ENCODE measurements at regions not wholly inside any gene's neighbourhood (a gene's known extent, or its start where the extent isn't known, plus 50 kb on each side); places are given as distances from the start of the nearest gene placed in this dataset.
A peak's percentile ranks its signal among the peaks of the same experiment; 100 is the strongest.

DNA sequence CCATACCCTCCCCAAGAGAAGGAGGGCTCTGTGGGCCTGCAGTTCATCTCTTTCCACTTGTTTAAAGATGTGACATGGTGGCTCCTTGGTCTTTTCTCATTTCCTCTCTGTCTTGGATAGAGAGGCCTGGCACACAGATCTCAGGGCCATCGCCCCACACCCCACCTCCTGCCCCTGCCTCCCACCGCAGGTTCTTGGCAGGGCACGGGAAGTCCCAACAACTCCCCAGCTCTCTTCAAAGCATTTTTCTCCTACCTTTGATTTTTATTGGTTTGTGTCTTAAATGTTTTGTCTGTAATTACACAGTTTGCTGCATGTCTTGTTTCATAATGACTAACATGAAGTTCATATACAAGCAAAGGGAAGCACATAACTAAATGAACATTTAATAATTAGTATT lies 178.5 kb upstream of the MSX2 start:
- TF ChIP-seq ZNF565 (CRISPR knock-in tag; conservative IDR thresholded peaks at IDR 0.05; ENCODE audit: low read depth) (no peak), CSDC2 (CRISPR knock-in tag; IDR thresholded peaks at IDR 0.05) (no peak), ESRRG (CRISPR knock-in tag; IDR thresholded peaks at IDR 0.05) (no peak), ARNTL (CRISPR knock-in tag; IDR thresholded peaks at IDR 0.05; ENCODE audit: borderline replicate concordance, low read depth) (no peak), SNAI2 (CRISPR knock-in tag; IDR thresholded peaks at IDR 0.05) (no peak), TOX (CRISPR knock-in tag; IDR thresholded peaks at IDR 0.05; ENCODE audit: borderline replicate concordance) (no peak), ZNF70 (CRISPR knock-in tag; IDR thresholded peaks at IDR 0.05) (no peak), PPARA (CRISPR knock-in tag; IDR thresholded peaks at IDR 0.05; ENCODE audit: borderline replicate concordance) (no peak), TCF4 (CRISPR knock-in tag; IDR thresholded peaks at IDR 0.05; ENCODE audit: borderline replicate concordance) (no peak), GLIS3 (CRISPR knock-in tag; IDR thresholded peaks at IDR 0.05) (no peak), ZC3H10 (CRISPR knock-in tag; IDR thresholded peaks at IDR 0.05) (no peak)
- TF ChIP-seq, protein P1, sequence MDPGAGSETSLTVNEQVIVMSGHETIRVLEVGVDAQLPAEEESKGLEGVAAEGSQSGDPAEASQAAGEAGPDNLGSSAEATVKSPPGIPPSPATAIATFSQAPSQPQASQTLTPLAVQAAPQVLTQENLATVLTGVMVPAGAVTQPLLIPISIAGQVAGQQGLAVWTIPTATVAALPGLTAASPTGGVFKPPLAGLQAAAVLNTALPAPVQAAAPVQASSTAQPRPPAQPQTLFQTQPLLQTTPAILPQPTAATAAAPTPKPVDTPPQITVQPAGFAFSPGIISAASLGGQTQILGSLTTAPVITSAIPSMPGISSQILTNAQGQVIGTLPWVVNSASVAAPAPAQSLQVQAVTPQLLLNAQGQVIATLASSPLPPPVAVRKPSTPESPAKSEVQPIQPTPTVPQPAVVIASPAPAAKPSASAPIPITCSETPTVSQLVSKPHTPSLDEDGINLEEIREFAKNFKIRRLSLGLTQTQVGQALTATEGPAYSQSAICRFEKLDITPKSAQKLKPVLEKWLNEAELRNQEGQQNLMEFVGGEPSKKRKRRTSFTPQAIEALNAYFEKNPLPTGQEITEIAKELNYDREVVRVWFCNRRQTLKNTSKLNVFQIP (CRISPR knock-in tag; IDR thresholded peaks at IDR 0.05; ENCODE audit: borderline replicate concordance, low read depth) = no peak
- TF ChIP-seq, protein P2, sequence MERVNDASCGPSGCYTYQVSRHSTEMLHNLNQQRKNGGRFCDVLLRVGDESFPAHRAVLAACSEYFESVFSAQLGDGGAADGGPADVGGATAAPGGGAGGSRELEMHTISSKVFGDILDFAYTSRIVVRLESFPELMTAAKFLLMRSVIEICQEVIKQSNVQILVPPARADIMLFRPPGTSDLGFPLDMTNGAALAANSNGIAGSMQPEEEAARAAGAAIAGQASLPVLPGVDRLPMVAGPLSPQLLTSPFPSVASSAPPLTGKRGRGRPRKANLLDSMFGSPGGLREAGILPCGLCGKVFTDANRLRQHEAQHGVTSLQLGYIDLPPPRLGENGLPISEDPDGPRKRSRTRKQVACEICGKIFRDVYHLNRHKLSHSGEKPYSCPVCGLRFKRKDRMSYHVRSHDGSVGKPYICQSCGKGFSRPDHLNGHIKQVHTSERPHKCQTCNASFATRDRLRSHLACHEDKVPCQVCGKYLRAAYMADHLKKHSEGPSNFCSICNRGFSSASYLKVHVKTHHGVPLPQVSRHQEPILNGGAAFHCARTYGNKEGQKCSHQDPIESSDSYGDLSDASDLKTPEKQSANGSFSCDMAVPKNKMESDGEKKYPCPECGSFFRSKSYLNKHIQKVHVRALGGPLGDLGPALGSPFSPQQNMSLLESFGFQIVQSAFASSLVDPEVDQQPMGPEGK (CRISPR knock-in tag; IDR thresholded peaks at IDR 0.05; ENCODE audit: borderline replicate concordance) = no peak
- TF ChIP-seq, protein P3, sequence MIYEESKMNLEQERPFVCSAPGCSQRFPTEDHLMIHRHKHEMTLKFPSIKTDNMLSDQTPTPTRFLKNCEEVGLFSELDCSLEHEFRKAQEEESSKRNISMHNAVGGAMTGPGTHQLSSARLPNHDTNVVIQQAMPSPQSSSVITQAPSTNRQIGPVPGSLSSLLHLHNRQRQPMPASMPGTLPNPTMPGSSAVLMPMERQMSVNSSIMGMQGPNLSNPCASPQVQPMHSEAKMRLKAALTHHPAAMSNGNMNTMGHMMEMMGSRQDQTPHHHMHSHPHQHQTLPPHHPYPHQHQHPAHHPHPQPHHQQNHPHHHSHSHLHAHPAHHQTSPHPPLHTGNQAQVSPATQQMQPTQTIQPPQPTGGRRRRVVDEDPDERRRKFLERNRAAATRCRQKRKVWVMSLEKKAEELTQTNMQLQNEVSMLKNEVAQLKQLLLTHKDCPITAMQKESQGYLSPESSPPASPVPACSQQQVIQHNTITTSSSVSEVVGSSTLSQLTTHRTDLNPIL (CRISPR knock-in tag; IDR thresholded peaks at IDR 0.05; ENCODE audit: low read depth) = no peak
- no peak for ATAC-seq

DNA sequence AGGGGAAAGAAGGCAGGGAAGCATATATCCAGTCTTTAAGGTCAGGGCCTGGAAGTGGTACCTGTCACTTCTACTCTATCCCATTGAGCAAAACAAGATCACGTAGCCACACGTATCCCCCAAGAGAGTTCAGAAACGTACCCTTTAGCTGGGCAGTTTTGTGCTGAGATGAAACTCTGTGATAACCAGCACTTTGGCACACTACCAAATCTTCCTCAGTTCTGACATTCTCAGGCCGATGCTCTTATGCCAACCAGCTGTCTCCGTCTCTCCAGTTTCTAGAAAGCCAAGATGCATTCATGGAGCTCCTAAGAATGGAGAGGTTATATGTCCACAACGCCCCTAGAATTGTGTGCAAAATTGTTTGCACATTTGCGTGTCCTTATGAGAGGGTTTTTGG lies 176.6 kb upstream of the MSX2 start:
- TF ChIP-seq TOX (CRISPR knock-in tag; IDR thresholded peaks at IDR 0.05; ENCODE audit: borderline replicate concordance) (no peak), TCF4 (CRISPR knock-in tag; IDR thresholded peaks at IDR 0.05; ENCODE audit: borderline replicate concordance) (no peak), ZFP30 (CRISPR knock-in tag; IDR thresholded peaks at IDR 0.05) (no peak), BACH2 (CRISPR knock-in tag; IDR thresholded peaks at IDR 0.05; ENCODE audit: borderline replicate concordance) (no peak), ARNTL (CRISPR knock-in tag; IDR thresholded peaks at IDR 0.05; ENCODE audit: borderline replicate concordance, low read depth) (no peak), GLIS3 (CRISPR knock-in tag; IDR thresholded peaks at IDR 0.05) (no peak)
- TF ChIP-seq, protein P1 (CRISPR knock-in tag; IDR thresholded peaks at IDR 0.05; ENCODE audit: borderline replicate concordance, low read depth) = no peak
- TF ChIP-seq, protein P4, sequence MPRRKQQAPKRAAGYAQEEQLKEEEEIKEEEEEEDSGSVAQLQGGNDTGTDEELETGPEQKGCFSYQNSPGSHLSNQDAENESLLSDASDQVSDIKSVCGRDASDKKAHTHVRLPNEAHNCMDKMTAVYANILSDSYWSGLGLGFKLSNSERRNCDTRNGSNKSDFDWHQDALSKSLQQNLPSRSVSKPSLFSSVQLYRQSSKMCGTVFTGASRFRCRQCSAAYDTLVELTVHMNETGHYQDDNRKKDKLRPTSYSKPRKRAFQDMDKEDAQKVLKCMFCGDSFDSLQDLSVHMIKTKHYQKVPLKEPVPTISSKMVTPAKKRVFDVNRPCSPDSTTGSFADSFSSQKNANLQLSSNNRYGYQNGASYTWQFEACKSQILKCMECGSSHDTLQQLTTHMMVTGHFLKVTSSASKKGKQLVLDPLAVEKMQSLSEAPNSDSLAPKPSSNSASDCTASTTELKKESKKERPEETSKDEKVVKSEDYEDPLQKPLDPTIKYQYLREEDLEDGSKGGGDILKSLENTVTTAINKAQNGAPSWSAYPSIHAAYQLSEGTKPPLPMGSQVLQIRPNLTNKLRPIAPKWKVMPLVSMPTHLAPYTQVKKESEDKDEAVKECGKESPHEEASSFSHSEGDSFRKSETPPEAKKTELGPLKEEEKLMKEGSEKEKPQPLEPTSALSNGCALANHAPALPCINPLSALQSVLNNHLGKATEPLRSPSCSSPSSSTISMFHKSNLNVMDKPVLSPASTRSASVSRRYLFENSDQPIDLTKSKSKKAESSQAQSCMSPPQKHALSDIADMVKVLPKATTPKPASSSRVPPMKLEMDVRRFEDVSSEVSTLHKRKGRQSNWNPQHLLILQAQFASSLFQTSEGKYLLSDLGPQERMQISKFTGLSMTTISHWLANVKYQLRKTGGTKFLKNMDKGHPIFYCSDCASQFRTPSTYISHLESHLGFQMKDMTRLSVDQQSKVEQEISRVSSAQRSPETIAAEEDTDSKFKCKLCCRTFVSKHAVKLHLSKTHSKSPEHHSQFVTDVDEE (CRISPR knock-in tag; IDR thresholded peaks at IDR 0.05) = no peak
- ATAC-seq = peak; percentile 42; the same call in 2 of the 3 replicates

DNA sequence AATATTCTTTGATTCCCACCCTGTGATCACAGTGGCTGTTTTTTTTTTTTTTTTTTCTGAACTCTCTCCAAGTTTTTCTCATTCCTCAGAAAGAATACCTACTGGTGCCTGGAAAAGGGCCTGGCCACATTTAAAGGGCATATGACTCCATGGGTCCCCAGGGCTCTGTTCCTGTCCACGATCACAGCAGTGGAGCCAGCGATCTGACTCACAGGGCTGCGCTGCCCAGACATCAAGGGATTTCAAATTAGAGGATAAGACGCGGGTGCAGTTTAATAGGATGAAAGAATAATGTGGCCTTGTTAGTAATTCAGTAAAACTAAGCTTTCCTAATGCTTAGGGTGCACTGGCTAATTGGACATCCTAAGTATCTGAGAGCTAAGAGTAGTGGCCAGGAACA lies 175.1 kb upstream of the MSX2 start:
- no peak; the same call in 2 of the 3 replicates for ATAC-seq
- no peak for TF ChIP-seq ARNTL (CRISPR knock-in tag; IDR thresholded peaks at IDR 0.05; ENCODE audit: borderline replicate concordance, low read depth)

DNA sequence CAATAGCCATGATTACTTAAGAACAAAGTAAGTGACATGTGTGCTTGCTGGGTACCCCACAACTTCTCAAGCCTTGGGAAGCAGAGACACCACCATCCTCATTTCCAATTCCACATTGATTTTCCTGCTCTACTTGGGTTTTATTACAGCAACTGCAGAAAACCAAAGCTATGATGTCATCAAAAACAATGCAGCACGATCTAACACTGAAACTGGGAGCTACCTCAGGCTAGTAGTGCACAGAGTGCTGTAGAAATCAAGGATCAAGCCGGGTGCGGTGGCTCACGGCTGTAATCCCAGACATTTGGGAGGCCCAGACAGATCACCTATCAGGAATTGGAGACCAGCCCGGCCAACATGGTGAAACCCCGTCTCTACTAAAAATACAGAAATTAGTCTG lies 174.4 kb upstream of the MSX2 start:
- no peak for ATAC-seq
- TF ChIP-seq PPARA (CRISPR knock-in tag; IDR thresholded peaks at IDR 0.05; ENCODE audit: borderline replicate concordance) (no peak), ARNTL (CRISPR knock-in tag; IDR thresholded peaks at IDR 0.05; ENCODE audit: borderline replicate concordance, low read depth) (no peak), ZNF565 (CRISPR knock-in tag; conservative IDR thresholded peaks at IDR 0.05; ENCODE audit: low read depth) (no peak), GLIS3 (CRISPR knock-in tag; IDR thresholded peaks at IDR 0.05) (no peak), ZNF8 (CRISPR knock-in tag; IDR thresholded peaks at IDR 0.05) (no peak)

All from SK-N-SH treated with all-trans-retinoic acid at 6 μM for 48 hours (cell line).